ENCODE measurements at regions not wholly inside any gene's neighbourhood (a gene's known extent, or its start where the extent isn't known, plus 50 kb on each side); places are given as distances from the start of the nearest gene placed in this dataset.

DNA sequence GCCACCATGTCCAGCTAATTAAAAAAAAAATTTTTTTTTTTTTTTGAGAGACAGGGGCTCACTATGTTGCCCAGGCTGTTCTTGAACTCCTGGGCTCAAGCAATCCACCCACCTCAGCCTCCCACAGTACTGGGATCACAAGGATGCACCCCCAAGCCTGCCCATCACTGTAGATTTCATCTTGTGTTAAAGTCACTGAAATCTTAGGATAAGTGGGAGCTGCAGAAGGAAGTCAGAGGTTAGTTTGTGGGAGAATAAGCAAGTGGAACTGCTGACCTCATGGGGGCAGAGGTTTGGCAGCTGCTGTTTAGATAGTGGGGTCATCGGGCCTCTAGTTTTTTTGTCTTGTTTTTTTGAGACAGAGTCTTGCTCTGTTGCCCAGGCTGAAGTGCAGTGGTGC lies 59.7 kb upstream of the MAX start:
- TF ChIP-seq, protein P1, sequence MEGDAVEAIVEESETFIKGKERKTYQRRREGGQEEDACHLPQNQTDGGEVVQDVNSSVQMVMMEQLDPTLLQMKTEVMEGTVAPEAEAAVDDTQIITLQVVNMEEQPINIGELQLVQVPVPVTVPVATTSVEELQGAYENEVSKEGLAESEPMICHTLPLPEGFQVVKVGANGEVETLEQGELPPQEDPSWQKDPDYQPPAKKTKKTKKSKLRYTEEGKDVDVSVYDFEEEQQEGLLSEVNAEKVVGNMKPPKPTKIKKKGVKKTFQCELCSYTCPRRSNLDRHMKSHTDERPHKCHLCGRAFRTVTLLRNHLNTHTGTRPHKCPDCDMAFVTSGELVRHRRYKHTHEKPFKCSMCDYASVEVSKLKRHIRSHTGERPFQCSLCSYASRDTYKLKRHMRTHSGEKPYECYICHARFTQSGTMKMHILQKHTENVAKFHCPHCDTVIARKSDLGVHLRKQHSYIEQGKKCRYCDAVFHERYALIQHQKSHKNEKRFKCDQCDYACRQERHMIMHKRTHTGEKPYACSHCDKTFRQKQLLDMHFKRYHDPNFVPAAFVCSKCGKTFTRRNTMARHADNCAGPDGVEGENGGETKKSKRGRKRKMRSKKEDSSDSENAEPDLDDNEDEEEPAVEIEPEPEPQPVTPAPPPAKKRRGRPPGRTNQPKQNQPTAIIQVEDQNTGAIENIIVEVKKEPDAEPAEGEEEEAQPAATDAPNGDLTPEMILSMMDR (IDR thresholded peaks at IDR 0.05): no peak
- no peak for TF ChIP-seq POLR2A (IDR thresholded peaks at IDR 0.05)
